IMR-90 (cell line): ENCODE measurements at regions not wholly inside any gene's neighbourhood (a gene's known extent, or its start where the extent isn't known, plus 50 kb on each side); places are given as distances from the start of the nearest gene placed in this dataset.

Source experiments
- BHLHE40 ChIP-seq: fragments of 150-350 bp; IDR thresholded peaks from 2 replicates; pipeline ENCODE4 v1.6.1; 2016; ENCODE audit warnings: mild to moderate bottlenecking, low read depth, low read length
- CHD1 ChIP-seq: IDR thresholded peaks from 2 replicates; pipeline ENCODE4 v1.6.1; 2012; ENCODE audit warnings: low read depth, low read length, improper control_type of control experiment
- ELK1 ChIP-seq: fragments of 150-350 bp; IDR thresholded peaks from 2 replicates; pipeline ENCODE4 v1.6.1; 2016; ENCODE audit warnings: low read depth, mild to moderate bottlenecking, low read length, moderate library complexity, borderline replicate concordance
- FOS ChIP-seq: fragments of 150-350 bp; IDR thresholded peaks from 2 replicates; pipeline ENCODE4 v1.6.1; 2016; ENCODE audit warnings: low read depth, low read length
- MAFK ChIP-seq: IDR thresholded peaks from 2 replicates; pipeline ENCODE4 v1.6.1; 2012; ENCODE audit warnings: low read depth, low read length, improper control_type of control experiment
- MAZ ChIP-seq: IDR thresholded peaks from 2 replicates; pipeline ENCODE4 v1.6.1; 2012; ENCODE audit warnings: low read depth, mild to moderate bottlenecking, low read length, improper control_type of control experiment, moderate library complexity, borderline replicate concordance
- MXI1 ChIP-seq: IDR thresholded peaks from 2 replicates; pipeline ENCODE4 v1.6.1; 2012; ENCODE audit warnings: low read depth, mild to moderate bottlenecking, low read length, moderate library complexity, borderline replicate concordance
- POLR2A ChIP-seq: IDR thresholded peaks from 2 replicates; pipeline ENCODE4 v1.6.1; 2012; ENCODE audit warnings: mild to moderate bottlenecking, low read depth, low read length
- RAD21 ChIP-seq: IDR thresholded peaks from 2 replicates; pipeline ENCODE4 v1.6.1; 2012; ENCODE audit warnings: low read length, improper control_type of control experiment
- RCOR1 ChIP-seq: IDR thresholded peaks from 2 replicates; pipeline ENCODE4 v1.6.1; 2012; ENCODE audit warnings: mild to moderate bottlenecking, low read length, improper control_type of control experiment; ENCODE audit not compliant: insufficient replicate concordance
- RFX5 ChIP-seq: IDR thresholded peaks from 2 replicates; pipeline ENCODE4 v1.8.0; 2012; ENCODE audit warnings: low read depth, mild to moderate bottlenecking, low read length, moderate library complexity
- SMC3 ChIP-seq: fragments of 150-350 bp; IDR thresholded peaks from 2 replicates; pipeline ENCODE4 v1.6.1; 2016; ENCODE audit warnings: low read depth, mild to moderate bottlenecking, antibody characterized with exemption, low read length, moderate library complexity
- TF ChIP-seq, protein P1 (sequence below): conservative IDR thresholded peaks from 2 replicates; pipeline ENCODE4 v1.5.1; 2012; ENCODE audit warnings: mild to moderate bottlenecking, low read depth, low read length, improper control_type of control experiment
- TF ChIP-seq, protein P2 (sequence below): fragments of 150-350 bp; IDR thresholded peaks from 2 replicates; pipeline ENCODE4 v1.6.1; 2017; ENCODE audit warnings: mild to moderate bottlenecking, antibody characterized with exemption, low read length, low read depth

GRCh38 chr2:67707896-67708295 is 310.8 kb downstream of the ETAA1 start:
- TF ChIP-seq RCOR1 (no peak), CHD1 (no peak), RFX5 (no peak), POLR2A (no peak), BHLHE40 (no peak), SMC3 (no peak), MAZ (no peak), FOS (no peak), RAD21 (no peak), ELK1 (no peak), MXI1 (no peak), MAFK (no peak)
- TF ChIP-seq, protein P1, sequence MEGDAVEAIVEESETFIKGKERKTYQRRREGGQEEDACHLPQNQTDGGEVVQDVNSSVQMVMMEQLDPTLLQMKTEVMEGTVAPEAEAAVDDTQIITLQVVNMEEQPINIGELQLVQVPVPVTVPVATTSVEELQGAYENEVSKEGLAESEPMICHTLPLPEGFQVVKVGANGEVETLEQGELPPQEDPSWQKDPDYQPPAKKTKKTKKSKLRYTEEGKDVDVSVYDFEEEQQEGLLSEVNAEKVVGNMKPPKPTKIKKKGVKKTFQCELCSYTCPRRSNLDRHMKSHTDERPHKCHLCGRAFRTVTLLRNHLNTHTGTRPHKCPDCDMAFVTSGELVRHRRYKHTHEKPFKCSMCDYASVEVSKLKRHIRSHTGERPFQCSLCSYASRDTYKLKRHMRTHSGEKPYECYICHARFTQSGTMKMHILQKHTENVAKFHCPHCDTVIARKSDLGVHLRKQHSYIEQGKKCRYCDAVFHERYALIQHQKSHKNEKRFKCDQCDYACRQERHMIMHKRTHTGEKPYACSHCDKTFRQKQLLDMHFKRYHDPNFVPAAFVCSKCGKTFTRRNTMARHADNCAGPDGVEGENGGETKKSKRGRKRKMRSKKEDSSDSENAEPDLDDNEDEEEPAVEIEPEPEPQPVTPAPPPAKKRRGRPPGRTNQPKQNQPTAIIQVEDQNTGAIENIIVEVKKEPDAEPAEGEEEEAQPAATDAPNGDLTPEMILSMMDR = no peak
- TF ChIP-seq, protein P2, sequence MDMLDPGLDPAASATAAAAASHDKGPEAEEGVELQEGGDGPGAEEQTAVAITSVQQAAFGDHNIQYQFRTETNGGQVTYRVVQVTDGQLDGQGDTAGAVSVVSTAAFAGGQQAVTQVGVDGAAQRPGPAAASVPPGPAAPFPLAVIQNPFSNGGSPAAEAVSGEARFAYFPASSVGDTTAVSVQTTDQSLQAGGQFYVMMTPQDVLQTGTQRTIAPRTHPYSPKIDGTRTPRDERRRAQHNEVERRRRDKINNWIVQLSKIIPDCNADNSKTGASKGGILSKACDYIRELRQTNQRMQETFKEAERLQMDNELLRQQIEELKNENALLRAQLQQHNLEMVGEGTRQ = no peak
